Mesendoderm (in vitro differentiated cells): ENCODE measurements at regions not wholly inside any gene's neighbourhood (a gene's known extent, or its start where the extent isn't known, plus 50 kb on each side); places are given as distances from the start of the nearest gene placed in this dataset.

Experiments used
- DNase-seq: peaks from one replicate; pipeline ENCODE4 v3.0.0; 2013
- H2AK5ac ChIP-seq: 2 replicates; pipeline ENCODE4 v1.6.1; 2013; ENCODE audit warnings: low read length, inconsistent platforms
- H2BK120ac ChIP-seq: 2 replicates; pipeline ENCODE4 v1.6.1; 2013; ENCODE audit warnings: low read depth, mild to moderate bottlenecking, low read length, moderate library complexity, mixed read lengths
- H2BK15ac ChIP-seq: replicated peaks from 2 replicates; pipeline ENCODE4 v1.6.1; 2013; ENCODE audit warnings: low read depth, mild to moderate bottlenecking, moderate library complexity
- H2BK5ac ChIP-seq: 2 replicates; pipeline ENCODE4 v1.6.1; 2013; ENCODE audit warnings: low read length, inconsistent platforms
- H3K18ac ChIP-seq: 2 replicates; pipeline ENCODE4 v1.6.1; 2013; ENCODE audit warnings: mild to moderate bottlenecking, low read length, mixed read lengths
- H3K23ac ChIP-seq: one replicate; pipeline ENCODE4 v1.6.1; 2013; ENCODE audit warnings: low read length
- H3K27ac ChIP-seq: 2 replicates; pipeline ENCODE4 v1.5.1; 2013; ENCODE audit warnings: low read depth, mild to moderate bottlenecking, inconsistent platforms, low read length, moderate library complexity
- H3K27me3 ChIP-seq: 2 replicates; pipeline ENCODE4 v1.6.1; 2013; ENCODE audit warnings: low read length, control low read depth, mild to moderate bottlenecking, inconsistent platforms; ENCODE audit not compliant: insufficient read depth, poor library complexity
- H3K36me3 ChIP-seq: 2 replicates; pipeline ENCODE4 v1.6.1; 2013; ENCODE audit warnings: low read length, inconsistent platforms; ENCODE audit not compliant: control insufficient read depth, insufficient read depth
- H3K4ac ChIP-seq: one replicate; pipeline ENCODE4 v1.6.1; 2013; ENCODE audit warnings: low read depth, mild to moderate bottlenecking, low read length, moderate library complexity
- H3K4me1 ChIP-seq: 2 replicates; pipeline ENCODE4 v1.6.1; 2013; ENCODE audit warnings: low read depth, low read length, inconsistent platforms; ENCODE audit not compliant: control insufficient read depth
- H3K4me2 ChIP-seq: 2 replicates; pipeline ENCODE4 v1.6.1; 2013; ENCODE audit warnings: low read length
- H3K4me3 ChIP-seq: 2 replicates; pipeline ENCODE4 v1.5.1; 2013; ENCODE audit warnings: mild to moderate bottlenecking, low read length
- H3K56ac ChIP-seq: one replicate; pipeline ENCODE4 v1.6.1; 2013; ENCODE audit warnings: low read length
- H3K79me1 ChIP-seq: 2 replicates; pipeline ENCODE4 v1.6.1; 2013; ENCODE audit warnings: low read length, inconsistent platforms
- H3K79me2 ChIP-seq: 2 replicates; pipeline ENCODE4 v1.6.1; 2013; ENCODE audit warnings: mild to moderate bottlenecking, low read length; ENCODE audit not compliant: control insufficient read depth, insufficient read depth
- H3K9ac ChIP-seq: 2 replicates; pipeline ENCODE4 v1.6.1; 2013; ENCODE audit warnings: low read length, inconsistent platforms
- H4K5ac ChIP-seq: one replicate; pipeline ENCODE4 v1.6.1; 2013; ENCODE audit warnings: low read length
- H4K8ac ChIP-seq: one replicate; pipeline ENCODE4 v1.6.1; 2013; ENCODE audit warnings: low read depth, mild to moderate bottlenecking, control low read depth, low read length, moderate library complexity
- WGBS: extraction: QIAGEN DNeasy Blood & Tissue Kit; methylation state at CpG from one replicate; pipeline ENCODE4 v1.1.7; 2013; ENCODE audit warnings: low lambda C conversion rate, missing lambda C conversion rate; ENCODE audit not compliant: insufficient coverage; ENCODE audit errors: extremely low coverage; 5-methylcytosine and 5-hydroxymethylcytosine counted together

DNA sequence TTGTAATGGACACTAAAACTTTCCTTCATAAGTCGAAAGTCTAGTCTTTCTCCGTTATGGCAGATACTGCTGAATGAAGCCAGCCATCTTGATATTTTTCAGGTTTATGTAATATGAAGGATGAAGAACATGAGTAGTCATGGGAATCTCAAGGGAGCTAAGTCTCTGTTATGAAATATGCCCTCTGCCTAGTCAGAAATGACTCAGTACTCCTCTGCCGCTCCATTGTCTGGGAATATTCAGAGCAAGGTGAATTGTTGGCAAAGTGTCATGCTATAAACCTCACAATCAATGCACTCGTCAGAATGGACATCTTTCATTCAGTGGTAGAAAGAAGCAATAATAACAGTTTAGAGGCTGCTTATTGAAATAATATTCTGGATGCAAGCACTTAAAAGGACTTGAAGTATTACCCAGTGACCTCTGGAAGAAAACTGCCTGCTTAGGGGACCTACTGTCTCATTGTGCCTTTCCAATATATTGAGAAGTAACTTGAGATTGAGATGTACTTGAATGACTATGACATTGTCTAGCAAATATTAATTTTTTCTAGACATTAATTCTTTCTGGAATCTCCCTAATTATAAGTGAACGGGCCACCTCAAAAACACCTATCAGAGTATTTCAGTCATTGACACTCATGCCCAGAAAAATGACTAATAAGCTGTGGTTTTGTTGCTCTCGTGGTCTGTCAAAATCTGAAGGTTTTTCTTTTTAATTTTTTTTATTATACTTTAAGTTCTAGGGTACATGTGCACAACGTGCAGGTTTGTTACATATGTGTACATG lies 1011.5 kb upstream of the ACO1 start:
- H3K79me2 ChIP-seq = no peaks in the 10 kb centered on the region
- H4K5ac ChIP-seq = no peak overlapping the region
- no peak overlapping the region for H3K23ac ChIP-seq
- H2BK15ac ChIP-seq = no peak overlapping the region
- H3K4me3 ChIP-seq = no peak overlapping the region
- no peaks in the 10 kb centered on the region for H3K36me3 ChIP-seq
- H3K4ac ChIP-seq = no peak overlapping the region
- no peak overlapping the region for H3K9ac ChIP-seq
- no peak overlapping the region for H2BK120ac ChIP-seq
- H2BK5ac ChIP-seq = no peak overlapping the region
- H3K27me3 ChIP-seq = no peaks in the 10 kb centered on the region
- H2AK5ac ChIP-seq = no peak overlapping the region
- no peak for DNase-seq
- no peak overlapping the region for H3K27ac ChIP-seq
- no CpG with 5 or more reads among the region's 7 CpGs for WGBS
- H3K18ac ChIP-seq = no peak overlapping the region
- H4K8ac ChIP-seq = no peak overlapping the region
- no peak overlapping the region for H3K56ac ChIP-seq
- H3K79me1 ChIP-seq = no peaks in the 10 kb centered on the region
- H3K4me2 ChIP-seq = no peak overlapping the region
- no peaks in the 10 kb centered on the region for H3K4me1 ChIP-seq

DNA sequence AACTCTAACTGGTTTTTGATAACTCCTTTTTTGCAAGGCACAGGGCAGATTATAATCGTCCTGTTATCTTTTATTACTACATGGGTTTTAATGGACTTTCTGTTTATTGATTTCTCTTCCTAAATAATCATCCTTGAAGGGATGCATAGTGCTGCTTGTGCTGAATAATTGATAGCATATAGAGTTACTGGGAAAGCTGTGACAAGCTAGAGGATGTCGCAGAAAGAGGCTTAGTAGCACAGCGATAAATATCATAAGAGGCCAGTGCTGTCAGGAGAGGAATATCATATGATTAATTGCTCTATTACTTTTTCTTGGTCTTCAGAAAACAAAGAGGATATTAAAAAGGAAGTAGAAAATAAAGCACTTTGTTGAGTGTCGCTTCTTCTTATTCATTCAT lies 1007.1 kb upstream of the ACO1 start:
- Histone ChIP-seq H2BK15ac (no peak overlapping the region), H3K18ac (no peak overlapping the region), H3K79me1 (no peaks in the 10 kb centered on the region), H3K4ac (no peak overlapping the region), H3K4me1 (no peaks in the 10 kb centered on the region), H3K27me3 (no peaks in the 10 kb centered on the region), H4K5ac (no peak overlapping the region), H3K9ac (no peak overlapping the region), H2BK120ac (no peak overlapping the region), H3K36me3 (no peaks in the 10 kb centered on the region), H3K4me2 (no peak overlapping the region), H3K27ac (no peak overlapping the region), H3K23ac (no peak overlapping the region), H2AK5ac (no peak overlapping the region), H2BK5ac (no peak overlapping the region), H3K56ac (no peak overlapping the region), H4K8ac (no peak overlapping the region), H3K79me2 (no peaks in the 10 kb centered on the region), H3K4me3 (no peak overlapping the region)
- no CpG with 5 or more reads among the region's 4 CpGs for WGBS
- no peak for DNase-seq

GRCh38 chr9:31388660-31389059 lies 995.8 kb upstream of the ACO1 start:
- Histone ChIP-seq H3K27me3 (no peaks in the 10 kb centered on the region), H3K27ac (no peak overlapping the region)
- WGBS = no CpG with 5 or more reads among the region's 1 CpG

GRCh38 chr9:31389075-31389474 lies 995.4 kb upstream of the ACO1 start:
- no peak overlapping the region for H4K8ac ChIP-seq
- H2AK5ac ChIP-seq = no peak overlapping the region
- no peak overlapping the region for H2BK15ac ChIP-seq
- no peaks in the 10 kb centered on the region for H3K4me1 ChIP-seq
- no peaks in the 10 kb centered on the region for H3K79me1 ChIP-seq
- no peak overlapping the region for H2BK120ac ChIP-seq
- DNase-seq = no peak
- H3K4me2 ChIP-seq = no peak overlapping the region
- no peak overlapping the region for H3K56ac ChIP-seq
- no peaks in the 10 kb centered on the region for H3K27me3 ChIP-seq
- H3K79me2 ChIP-seq = no peaks in the 10 kb centered on the region
- no peak overlapping the region for H3K18ac ChIP-seq
- H3K23ac ChIP-seq = no peak overlapping the region
- H3K9ac ChIP-seq = no peak overlapping the region
- H3K4ac ChIP-seq = no peak overlapping the region
- WGBS = no CpG with 5 or more reads among the region's 3 CpGs
- H3K4me3 ChIP-seq = no peak overlapping the region
- no peak overlapping the region for H3K27ac ChIP-seq
- H4K5ac ChIP-seq = no peak overlapping the region
- H3K36me3 ChIP-seq = no peaks in the 10 kb centered on the region
- H2BK5ac ChIP-seq = no peak overlapping the region

More at GRCh38 chr9:31388660-31389059, 995.8 kb upstream of the ACO1 start:
- DNase-seq = no peak
- Histone ChIP-seq H3K4me2 (no peak overlapping the region), H3K23ac (no peak overlapping the region), H3K79me1 (no peaks in the 10 kb centered on the region), H3K79me2 (no peaks in the 10 kb centered on the region), H3K4me1 (no peaks in the 10 kb centered on the region), H4K8ac (no peak overlapping the region), H3K4ac (no peak overlapping the region), H2AK5ac (no peak overlapping the region), H3K36me3 (no peaks in the 10 kb centered on the region), H2BK5ac (no peak overlapping the region), H2BK120ac (no peak overlapping the region), H3K56ac (no peak overlapping the region), H4K5ac (no peak overlapping the region), H3K9ac (no peak overlapping the region), H3K18ac (no peak overlapping the region), H2BK15ac (no peak overlapping the region), H3K4me3 (no peak overlapping the region)

DNA sequence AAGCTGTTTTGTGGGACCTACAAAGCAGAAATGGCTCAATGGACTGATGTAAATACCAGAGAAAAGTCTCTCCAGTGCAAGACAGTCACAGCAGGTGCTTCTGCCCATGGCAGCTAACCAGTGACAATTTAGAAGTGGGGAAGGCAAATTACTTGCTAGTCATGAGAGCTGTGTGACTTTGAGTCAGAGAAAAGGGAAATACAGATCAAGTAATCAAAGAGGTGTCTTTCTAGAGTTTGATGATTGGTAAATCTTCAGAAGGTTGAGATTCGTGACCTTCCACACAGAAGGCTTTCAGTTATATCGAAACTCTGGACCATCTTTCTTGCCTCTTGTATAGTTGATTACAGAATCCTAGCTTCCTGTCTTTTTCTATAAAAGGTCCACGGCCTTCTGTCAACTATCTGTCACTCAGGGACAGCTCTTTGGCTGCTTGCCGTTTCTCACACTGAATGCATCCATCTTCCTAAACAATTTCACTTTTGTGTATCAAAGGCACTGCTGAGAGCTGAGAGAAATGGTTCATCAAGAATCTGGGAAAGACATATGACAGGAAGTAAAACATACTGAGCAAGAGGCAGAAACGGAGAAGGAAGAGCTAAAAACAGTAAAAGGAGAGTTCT lies 993.9 kb upstream of the ACO1 start:
- no peak overlapping the region for H3K56ac ChIP-seq
- DNase-seq = no peak
- no peak overlapping the region for H3K27ac ChIP-seq
- no peaks in the 10 kb centered on the region for H3K79me1 ChIP-seq
- H3K36me3 ChIP-seq = no peaks in the 10 kb centered on the region
- H2BK15ac ChIP-seq = no peak overlapping the region
- no peak overlapping the region for H4K8ac ChIP-seq
- no peak overlapping the region for H3K9ac ChIP-seq
- no peak overlapping the region for H3K4me3 ChIP-seq
- no peak overlapping the region for H3K23ac ChIP-seq
- no peak overlapping the region for H3K4ac ChIP-seq
- H3K4me2 ChIP-seq = no peak overlapping the region
- no peak overlapping the region for H3K18ac ChIP-seq
- H3K4me1 ChIP-seq = no peaks in the 10 kb centered on the region
- no peaks in the 10 kb centered on the region for H3K79me2 ChIP-seq
- no peak overlapping the region for H2BK5ac ChIP-seq
- no CpG with 5 or more reads among the region's 5 CpGs for WGBS
- H4K5ac ChIP-seq = no peak overlapping the region
- H2BK120ac ChIP-seq = no peak overlapping the region
- H2AK5ac ChIP-seq = no peak overlapping the region
- H3K27me3 ChIP-seq = no peaks in the 10 kb centered on the region

- Histone ChIP-seq H3K56ac (no peak overlapping the region), H2AK5ac (no peak overlapping the region), H3K4me1 (no peaks in the 10 kb centered on the region), H2BK5ac (no peak overlapping the region), H3K27me3 (no peaks in the 10 kb centered on the region), H2BK120ac (no peak overlapping the region), H3K36me3 (no peaks in the 10 kb centered on the region), H3K27ac (no peak overlapping the region), H3K4me2 (no peak overlapping the region), H4K8ac (no peak overlapping the region), H3K4me3 (no peak overlapping the region), H3K4ac (no peak overlapping the region), H3K18ac (no peak overlapping the region), H3K79me1 (no peaks in the 10 kb centered on the region), H3K23ac (no peak overlapping the region), H2BK15ac (no peak overlapping the region), H4K5ac (no peak overlapping the region), H3K9ac (no peak overlapping the region), H3K79me2 (no peaks in the 10 kb centered on the region)
- DNase-seq = no peak
Observed at GRCh38 chr9:31393240-31393639, 991.2 kb upstream of the ACO1 start.
